AG04449 (cell line): ENCODE measurements at regions not wholly inside any gene's neighbourhood (a gene's known extent, or its start where the extent isn't known, plus 50 kb on each side); places are given as distances from the start of the nearest gene placed in this dataset.

Experiments used
- CTCF ChIA-PET: fragments of 350-600 bp; formaldehyde crosslinking; extraction: SDS; loops from one replicate; lab custom pipeline; 2021; ENCODE audit warnings: antibody characterized with exemption; lab: Yijun Ruan, JAX
- POLR2A ChIA-PET: fragments of 400-600, 350-600 bp; formaldehyde crosslinking; extraction: SDS; loops from one replicate; lab custom pipeline; 2020; ENCODE audit warnings: antibody characterized with exemption, inconsistent platforms; lab: Yijun Ruan, JAX
- DNase-seq: peaks from one replicate; pipeline ENCODE4 v3.0.0-alpha.2; 2010; ENCODE audit warnings: low read depth, low spot score
- H3K4me3 ChIP-seq: 2 replicates; pipeline ENCODE4 v1.5.1; 2011; ENCODE audit warnings: low read depth, mild to moderate bottlenecking, control low read depth, low read length
- TF ChIP-seq, protein P1 (sequence below): IDR thresholded peaks from one replicate; pipeline ENCODE4 v1.5.1; 2011; ENCODE audit warnings: mild to moderate bottlenecking, moderate library complexity, low read length, control low read depth, inconsistent platforms; ENCODE audit not compliant: insufficient read depth; ENCODE audit errors: missing control alignments

DNA sequence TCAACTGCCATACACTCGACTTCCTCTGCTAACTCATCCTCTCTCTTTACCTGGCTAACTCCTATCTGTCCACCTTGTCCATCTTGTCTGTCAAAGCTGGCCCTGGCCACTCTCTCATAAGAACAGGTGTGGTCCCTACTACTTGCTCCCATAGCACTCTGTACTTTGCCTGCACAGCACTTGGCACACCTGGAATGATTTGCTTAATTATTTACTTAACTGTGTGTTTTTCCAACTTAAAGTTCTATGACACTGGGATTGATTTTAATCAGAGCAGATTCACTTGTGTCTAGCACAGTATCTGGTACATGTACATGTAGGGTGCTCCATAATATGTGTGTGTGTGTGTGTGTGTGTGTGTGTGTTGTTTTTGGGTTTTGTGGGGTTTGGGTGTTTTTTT, 111.6 kb downstream of the ZNF281 start:
- POLR2A ChIA-PET = no interaction called here
- no peak for DNase-seq
- TF ChIP-seq, protein P1, sequence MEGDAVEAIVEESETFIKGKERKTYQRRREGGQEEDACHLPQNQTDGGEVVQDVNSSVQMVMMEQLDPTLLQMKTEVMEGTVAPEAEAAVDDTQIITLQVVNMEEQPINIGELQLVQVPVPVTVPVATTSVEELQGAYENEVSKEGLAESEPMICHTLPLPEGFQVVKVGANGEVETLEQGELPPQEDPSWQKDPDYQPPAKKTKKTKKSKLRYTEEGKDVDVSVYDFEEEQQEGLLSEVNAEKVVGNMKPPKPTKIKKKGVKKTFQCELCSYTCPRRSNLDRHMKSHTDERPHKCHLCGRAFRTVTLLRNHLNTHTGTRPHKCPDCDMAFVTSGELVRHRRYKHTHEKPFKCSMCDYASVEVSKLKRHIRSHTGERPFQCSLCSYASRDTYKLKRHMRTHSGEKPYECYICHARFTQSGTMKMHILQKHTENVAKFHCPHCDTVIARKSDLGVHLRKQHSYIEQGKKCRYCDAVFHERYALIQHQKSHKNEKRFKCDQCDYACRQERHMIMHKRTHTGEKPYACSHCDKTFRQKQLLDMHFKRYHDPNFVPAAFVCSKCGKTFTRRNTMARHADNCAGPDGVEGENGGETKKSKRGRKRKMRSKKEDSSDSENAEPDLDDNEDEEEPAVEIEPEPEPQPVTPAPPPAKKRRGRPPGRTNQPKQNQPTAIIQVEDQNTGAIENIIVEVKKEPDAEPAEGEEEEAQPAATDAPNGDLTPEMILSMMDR = no peak
- H3K4me3 ChIP-seq = no peak overlapping the region
- CTCF ChIA-PET = interaction anchor here (1.1 kb wide), 1 partner anchor 18 kb away, joined by 3 read pairs; no protein-coding TSS in a partner anchor

DNA sequence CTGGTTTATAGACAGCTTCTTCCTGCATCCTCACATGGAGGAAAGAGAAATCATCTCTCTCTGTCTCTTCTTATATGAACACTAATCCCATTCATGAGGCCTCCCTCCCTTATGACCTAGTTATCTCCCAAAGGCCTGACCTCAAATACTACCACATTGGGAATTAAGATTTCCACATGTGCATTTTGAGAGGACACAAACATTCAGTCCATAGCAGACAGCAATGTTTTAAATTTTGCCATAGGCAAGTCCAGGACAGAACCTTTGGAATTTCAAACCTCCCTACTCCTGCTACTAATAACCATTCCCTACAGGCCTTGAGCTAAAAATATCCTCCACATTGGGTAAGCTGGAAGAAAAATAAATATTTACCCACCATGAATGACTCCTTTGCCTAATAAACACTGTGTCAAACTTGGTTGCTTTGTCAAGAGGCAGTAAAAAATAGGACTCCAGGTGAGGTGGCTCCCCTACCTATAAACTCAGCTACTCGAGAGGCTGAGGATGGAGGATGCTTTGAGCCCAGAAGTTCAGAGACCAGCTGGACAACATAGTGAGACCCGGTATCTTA, 113.7 kb downstream of the ZNF281 start:
- ChIA-PET CTCF (interaction anchor here (1.0 to 2.7 kb wide), 5 partner anchors 9 to 612 kb away, joined by 3 to 18 read pairs (median 3); no protein-coding TSS in a partner anchor), POLR2A (no interaction called here)
- no peak for DNase-seq

DNA sequence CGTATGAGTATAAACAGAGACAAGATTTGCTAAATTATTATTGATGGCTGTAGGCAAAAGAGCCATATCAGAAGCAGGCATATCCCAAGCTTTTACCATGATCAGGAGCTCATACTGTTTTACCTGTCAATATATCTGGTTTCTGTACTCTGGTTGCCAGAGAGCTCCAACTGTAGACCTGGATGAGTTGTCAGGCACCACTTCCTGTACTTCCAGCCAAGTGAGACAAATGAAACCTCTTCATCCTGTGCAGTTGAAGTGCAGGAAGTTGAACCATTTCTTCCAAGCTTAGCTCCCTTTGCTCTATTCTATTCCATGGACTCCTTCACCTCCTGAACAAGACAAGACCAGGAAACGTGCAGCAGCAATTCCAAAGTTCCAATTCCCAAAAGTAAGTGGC, 115.6 kb downstream of the ZNF281 start:
- H3K4me3 ChIP-seq = no peak overlapping the region
- no peak for DNase-seq
- CTCF ChIA-PET = interaction anchor here (1.5 to 2.2 kb wide), 5 partner anchors 13 to 218 kb away, joined by 4 to 9 read pairs (median 5); no protein-coding TSS in a partner anchor
- TF ChIP-seq, protein P1 = no peak
- POLR2A ChIA-PET = no interaction called here

More for the DNA sequence above, 113.7 kb downstream of the ZNF281 start:
- TF ChIP-seq, protein P1 = no peak
- H3K4me3 ChIP-seq = no peak overlapping the region

GRCh38 chr1:200292699-200293098, 117.1 kb downstream of the ZNF281 start:
- no peak overlapping the region for H3K4me3 ChIP-seq
- no peak for DNase-seq
- TF ChIP-seq, protein P1 = no peak
- POLR2A ChIA-PET = no interaction called here
- CTCF ChIA-PET = interaction anchor here (0.5 to 0.9 kb wide), 3 partner anchors 15 to 119 kb away, joined by 3 read pairs; no protein-coding TSS in a partner anchor

DNA sequence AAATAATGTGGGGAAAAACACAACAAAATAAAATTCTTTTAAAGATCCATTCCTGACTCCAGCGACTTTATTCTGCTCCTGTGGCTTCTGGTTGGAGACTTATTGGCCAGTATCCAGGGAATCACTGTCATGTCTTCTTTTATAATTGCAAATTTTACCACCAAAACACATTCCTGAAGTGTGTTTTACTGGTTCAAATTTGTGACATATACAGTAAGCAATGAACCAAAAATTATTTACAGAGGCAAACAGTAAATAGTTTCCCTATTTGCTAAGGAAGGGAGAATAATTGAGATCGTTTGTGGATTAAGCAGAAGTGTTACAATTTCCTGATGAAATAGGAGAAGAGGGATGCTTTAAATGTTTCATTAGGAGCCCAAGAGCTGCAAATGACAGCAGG, 118.7 kb downstream of the ZNF281 start:
- POLR2A ChIA-PET = no interaction called here
- H3K4me3 ChIP-seq = no peak overlapping the region
- CTCF ChIA-PET = interaction anchor here (1.6 kb wide), 1 partner anchor 152 kb away, joined by 4 read pairs; no protein-coding TSS in a partner anchor
- no peak for DNase-seq
- TF ChIP-seq, protein P1 = no peak

DNA sequence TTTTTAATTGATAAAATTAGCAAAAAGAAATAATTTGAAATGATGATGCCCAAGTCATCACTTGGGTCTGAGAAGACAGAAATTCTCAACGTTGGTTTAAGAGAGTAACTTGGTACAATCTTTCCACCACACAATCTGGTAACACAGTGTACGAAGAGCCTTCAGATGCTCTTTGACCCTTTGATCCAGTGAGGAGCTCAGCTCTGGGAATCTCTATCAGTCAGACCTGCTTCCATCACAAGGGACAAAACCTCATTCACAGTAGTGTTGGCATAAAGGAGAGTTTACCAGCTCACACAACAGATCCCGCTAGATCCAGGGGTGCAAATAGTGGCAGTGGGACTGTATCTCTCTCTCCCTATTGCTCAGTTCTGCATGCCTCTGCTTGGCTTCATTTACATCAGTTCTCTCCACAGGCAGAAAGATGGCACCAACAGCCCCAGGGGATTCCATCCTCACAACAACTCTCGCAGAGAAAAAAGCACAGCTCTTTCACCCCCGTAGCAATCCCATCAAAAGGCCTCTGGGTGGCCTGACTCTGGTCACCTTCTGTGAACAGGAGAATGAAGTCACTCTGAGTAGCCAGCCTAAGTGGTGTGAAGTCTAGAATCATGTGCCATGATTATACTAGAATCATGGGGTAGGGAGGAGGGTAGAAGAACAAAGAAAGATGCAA, 119.7 kb downstream of the ZNF281 start:
- ChIA-PET POLR2A (no interaction called here), CTCF (interaction anchor here (0.9 to 1.6 kb wide), 4 partner anchors 10 to 151 kb away, joined by 3 to 5 read pairs (median 4); no protein-coding TSS in a partner anchor)
- no peak overlapping the region for H3K4me3 ChIP-seq
- TF ChIP-seq, protein P1 = no peak
- no peak for DNase-seq
